Hematopoietic multipotent progenitor cell treated with erythropoietin and hydrocortisone succinate and interleukin-3 and kit ligand, for 6 days (in vitro differentiated cells): ENCODE measurements at regions not wholly inside any gene's neighbourhood (a gene's known extent, or its start where the extent isn't known, plus 50 kb on each side); places are given as distances from the start of the nearest gene placed in this dataset.

Experiments used
- DNase-seq: peaks from one replicate; pipeline ENCODE4 v3.0.0-alpha.2; 2015

DNA sequence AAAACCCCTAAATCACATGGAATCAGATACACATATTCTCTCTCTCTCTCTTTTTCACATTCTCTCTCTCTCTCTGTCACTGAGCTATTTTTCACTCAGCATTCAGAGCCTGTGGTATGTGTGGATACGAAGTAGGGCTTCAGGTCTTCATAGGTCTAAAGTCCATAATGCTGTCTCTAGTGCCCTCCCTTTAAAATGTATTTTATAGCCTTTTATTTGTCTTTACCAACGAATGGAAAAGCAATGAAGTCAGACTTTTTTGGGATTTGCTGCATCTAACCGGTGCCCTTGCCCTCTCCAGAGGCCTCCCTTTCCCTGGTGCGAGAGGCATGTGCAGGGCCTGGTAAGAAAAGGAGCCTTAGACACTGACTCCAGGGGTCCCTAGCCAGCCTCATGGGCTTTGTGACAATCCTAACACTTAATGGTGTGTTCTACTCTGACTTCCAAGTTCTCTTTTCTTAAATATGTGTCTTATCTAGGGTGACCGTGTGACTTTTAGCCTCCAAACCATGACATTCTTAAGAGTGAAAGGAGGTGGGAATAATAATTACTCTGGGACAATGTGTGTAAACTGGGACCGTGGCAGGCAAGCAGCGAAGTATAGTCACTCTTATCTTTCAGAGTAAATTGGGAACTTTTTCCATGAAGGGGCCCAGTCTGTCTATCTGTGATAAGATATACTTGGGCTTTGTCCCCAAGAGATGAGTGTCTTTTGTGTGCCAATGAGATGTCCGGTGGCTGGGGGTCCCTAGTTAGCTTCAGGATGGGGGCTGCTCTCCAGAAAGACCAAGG, 101.1 kb downstream of the B3GNT2 start:
- peak; percentile 61 for DNase-seq

DNA sequence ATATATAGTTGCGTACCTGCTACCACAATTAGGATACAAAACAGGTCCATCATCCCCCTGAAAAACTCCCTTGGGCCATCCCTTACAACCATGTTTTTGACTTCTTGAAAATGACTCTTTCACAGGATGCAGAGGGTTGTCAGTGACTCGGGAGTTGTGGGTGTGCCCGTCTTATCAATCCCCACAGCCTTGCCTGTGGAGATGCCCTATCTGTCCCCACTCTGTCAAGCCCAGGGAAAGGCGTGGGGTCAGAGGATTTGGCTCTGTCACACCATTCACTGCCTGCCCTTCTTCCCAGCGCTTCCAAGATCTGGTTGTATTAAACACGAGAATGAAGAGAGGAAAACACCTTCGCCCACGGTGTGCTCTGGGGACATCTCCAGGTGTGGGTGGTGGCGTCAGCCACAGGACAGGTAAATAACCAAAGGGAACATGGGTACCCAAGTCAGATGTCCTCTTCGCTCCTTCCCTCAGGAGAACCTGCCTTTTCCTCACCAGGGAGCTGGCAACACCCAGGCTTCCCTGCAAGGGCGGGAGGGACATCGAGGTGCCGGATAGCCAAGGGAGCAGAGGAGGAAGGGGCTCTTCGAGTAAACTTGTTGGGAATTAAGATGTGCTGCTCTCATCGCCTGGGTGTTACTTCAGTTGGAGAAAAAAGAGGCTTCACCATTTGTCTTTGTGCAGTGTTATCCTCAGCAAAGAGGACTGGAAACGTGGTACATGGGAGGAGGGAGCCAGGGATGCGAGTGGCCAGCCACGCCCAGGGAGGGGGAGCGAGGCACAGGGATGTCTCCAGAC, 100.3 kb downstream of the B3GNT2 start:
- DNase-seq: peak; percentile 95

DNA sequence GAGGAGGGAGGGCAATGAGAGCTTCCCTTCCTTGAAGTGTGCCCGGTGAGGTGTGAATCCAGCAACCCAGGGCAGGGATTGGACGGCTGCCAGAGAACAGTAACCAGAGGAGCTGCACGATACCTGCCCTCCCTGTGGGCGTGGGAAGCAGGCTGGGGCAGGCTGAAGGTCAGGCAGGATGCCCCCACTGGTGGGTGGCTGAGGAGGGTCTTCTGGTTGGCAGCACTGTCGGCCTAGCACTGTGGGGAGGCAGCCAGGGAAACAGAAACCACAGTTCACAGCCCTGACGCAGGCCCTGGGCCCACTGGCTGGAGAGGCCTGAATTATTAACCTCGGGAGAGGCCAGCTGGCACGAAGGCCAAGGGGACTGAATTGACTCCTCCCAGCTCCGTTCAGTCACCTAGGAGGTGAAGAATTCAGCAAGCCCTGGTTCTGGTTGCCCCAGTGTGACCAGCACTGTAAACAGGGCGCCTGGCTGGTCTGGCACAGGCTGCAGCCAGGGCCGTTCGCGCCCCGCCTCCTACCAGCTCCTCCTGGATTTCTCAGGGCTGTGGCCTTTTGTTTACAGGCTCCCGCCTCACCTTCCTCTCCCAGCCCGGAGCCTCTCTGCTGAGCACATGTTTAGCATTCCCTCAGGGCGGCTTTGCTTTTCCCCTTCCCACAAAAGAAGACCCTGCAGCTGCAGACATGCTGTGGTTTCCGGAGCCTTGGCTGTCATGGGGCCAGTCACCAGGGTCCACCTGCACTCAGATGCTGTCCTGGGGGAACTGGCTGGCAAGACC, 97.8 kb downstream of the B3GNT2 start:
- DNase-seq: peak; percentile 72

DNA sequence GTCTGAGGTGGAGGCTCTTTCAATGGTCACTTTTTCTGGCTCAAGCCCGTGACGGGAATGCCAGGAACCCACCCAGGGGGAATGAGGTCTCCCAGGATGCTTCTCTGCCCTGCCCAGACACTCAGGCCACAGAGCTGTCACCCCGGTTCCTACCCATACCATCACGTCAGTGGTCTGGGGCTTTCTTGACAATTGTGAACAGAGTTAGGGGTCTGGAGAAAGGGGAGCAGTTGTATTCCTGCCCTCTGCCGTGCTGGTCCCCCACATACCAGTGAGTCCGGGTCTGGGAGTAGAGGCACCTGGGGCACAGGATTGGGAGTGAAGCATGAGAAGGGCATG, 97.2 kb downstream of the B3GNT2 start:
- DNase-seq: no peak

DNA sequence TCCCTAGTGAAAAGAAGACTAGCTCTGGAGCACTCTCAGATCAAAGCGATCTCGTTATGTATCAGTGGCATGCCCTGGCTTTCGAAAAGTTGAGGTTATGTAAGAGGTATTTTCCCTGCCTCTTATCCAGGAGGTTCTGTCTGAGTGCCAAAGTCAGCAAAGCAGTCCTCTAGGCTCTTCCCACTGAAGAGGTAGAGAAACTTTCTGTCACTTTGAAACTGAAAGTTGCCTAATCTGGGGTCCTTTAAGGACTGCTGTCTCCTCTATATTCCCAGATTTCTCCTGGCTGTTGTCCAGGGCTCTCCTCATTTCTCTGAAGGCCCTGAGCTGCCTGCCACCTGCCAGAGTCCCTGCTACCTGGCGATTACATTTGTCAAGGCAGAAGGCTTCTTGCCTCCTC, 96.3 kb downstream of the B3GNT2 start:
- no peak for DNase-seq

DNA sequence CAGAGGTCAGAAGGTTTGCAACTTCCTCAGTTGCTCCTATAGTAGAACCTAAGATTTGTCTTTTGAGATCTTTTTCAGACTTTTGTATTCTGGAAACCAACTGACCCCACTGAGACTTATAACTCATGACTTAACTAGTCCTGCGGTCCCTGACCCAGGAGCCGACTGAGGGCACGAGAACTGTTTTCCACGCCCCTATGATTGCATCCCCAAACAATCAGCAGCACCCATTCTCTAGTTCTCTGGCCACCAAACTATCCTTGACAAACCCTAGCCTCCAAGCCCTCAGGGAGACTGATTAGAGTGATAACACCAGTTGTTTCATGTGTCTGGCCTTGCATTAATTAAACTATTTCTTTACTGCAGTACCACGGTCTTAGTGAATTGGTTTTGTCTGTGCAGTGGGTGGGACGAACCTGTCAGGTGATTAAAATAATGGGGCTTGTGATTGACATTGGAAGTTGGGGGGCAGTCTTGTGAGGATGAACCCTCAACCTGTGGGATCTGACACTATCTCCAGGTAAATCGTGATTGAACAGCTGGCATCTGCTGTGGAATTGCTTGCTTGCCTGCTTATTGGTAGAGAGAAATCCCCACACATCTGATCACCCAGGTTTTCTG, 95.7 kb downstream of the B3GNT2 start:
- DNase-seq: peak; percentile 49

DNA sequence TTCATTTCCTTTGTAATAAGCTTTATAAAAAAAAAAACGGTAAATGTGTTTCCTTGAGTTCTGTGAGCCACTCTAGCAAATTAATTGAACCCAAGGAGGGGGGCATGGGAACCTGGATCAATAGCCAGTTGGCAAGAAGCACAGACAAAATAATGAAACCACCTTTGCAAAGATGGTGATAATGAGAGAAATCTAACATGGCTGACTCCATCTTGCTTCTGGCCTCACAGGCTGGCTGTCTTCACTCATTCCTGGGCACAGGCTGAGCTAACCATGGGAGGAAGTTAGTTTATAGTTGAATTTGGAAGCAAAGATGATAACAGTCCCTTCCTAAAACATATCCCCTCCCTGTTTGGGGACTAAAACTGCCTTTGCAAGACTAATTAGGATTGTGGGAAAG, 95.1 kb downstream of the B3GNT2 start:
- no peak for DNase-seq

DNA sequence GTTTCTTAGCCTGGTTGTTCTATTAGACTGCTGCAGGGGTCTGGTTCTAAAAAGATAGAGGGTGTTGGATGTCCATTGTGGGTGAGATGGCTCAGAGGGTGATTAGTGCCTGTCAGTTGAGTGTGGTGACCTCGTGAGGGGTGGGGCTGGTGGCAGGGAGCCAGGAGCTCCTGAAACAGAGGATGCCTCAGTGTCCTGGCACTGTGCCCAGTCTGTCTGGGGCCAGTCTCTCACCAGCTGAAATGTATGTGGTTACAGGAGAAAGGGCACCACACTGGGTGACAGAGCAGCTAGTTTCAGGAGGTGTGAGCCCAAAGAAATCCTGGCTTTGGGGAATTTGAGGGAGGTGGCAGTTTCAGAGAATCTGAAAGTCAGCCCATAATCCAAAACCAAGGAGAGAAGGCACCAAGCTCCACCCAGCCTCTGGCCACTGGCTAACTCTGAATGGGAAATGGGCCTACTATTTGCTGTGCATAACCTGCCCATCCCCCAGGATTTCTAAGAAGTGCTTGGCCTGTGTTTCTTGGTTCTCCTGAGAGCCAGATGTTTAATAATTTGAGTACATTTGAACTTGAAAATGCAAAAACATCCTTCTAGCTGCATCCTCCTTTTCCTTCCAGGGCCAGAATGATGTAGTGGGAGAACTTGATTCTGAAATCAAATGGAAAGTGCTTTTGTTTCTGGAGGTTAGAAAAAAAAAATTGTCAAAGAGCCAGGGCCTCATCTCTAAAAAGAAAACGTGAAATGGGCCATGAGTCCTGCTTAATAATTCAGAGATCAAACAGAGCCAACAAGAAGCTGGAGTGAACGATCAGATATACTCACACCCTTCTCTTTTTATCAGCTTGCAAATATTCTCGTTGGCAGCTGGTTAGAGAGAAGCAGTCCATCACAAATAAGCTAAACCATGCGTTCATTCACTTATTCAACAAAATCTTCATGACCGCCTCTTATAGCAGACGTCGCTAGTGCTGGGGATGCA, 92.3 kb downstream of the B3GNT2 start:
- peak; percentile 99 for DNase-seq

DNA sequence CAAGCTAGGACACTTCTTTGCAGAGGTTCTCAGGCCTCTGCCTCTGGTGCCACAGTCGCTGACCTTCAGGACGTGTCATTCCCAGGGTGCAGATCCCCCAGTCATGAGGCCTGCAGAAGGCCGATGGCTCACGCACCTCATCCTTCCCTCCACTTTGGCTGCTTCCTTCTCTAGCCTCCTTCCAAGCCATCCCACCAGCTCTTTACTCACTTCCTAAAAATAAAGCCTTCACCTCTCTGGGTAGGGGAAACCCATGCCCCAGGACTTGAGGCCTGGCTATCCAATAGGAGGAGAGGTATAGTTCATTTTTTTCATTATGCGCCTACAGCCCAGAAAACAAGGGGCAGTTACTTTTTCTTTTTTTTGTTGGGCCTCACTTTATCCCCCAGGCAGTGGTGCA, 91.4 kb downstream of the B3GNT2 start:
- no peak for DNase-seq

DNA sequence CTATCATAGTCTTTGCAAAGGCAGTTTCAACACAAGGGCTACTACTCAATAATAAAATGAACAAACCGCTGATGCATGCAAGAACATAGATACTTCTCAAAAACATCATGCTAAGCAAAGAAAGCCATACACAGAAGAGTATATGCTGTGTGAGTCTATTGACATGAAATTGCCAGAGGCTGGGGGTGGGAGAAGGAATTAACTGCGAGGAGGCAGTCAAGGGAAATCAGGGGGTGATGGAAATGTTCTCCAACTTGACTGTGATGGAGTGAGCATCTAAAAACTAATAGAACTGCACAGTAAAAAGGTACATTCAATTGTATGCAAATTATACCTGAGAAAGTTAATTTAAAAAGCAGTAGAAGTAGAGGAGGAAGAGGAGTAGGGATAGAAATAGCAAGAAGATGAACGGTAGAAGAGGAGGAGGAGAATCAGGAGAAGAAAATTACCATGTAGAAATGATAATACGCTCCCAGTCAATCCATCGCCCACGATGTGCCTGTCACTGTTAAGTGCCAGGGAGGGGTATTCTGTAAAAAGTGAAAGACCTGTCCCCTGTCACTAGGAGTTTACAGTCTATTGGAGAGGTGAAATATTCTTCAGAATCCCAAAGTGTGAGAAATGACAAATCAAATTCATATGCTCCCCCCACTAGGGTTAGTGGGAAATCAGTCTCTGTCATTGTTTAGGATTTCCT, 90.3 kb downstream of the B3GNT2 start:
- DNase-seq: no peak

DNA sequence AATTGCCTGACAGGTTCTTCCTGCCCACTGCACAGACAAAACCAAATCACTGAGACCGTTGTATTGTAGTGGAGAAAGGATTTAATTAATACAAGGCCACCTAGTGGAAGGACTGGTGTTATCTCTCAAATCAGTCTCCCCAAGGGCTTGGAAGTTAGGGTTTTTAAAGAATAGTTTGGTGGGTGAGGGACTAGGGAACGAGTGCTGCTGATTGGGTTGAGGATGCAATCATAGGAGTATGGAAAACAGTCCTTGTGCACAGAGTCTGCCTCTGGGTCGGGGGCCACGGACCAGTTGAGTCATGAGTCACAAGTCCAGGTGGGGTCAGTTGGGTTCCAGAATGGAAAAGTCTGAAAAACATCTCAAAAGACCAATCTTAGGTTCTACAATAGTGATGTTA, 89.1 kb downstream of the B3GNT2 start:
- no peak for DNase-seq

DNA sequence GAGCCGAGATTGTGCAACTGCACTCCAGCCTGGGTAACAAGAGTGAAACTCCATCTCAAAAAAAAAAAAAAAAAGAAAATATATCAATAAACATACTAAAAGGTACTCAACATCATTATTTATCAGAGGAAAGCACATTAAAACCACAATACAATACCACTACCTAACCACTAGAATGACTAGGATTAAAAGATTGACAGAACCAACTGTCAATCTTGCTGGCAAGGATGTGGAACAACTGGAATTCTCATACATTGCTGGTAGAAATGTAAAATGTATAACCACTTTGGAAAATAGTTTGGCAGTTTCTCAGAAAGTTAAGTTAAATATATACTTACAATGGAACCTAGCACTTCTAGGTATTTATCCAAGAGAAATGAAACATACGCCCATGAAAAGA, 88.6 kb downstream of the B3GNT2 start:
- no peak for DNase-seq

DNA sequence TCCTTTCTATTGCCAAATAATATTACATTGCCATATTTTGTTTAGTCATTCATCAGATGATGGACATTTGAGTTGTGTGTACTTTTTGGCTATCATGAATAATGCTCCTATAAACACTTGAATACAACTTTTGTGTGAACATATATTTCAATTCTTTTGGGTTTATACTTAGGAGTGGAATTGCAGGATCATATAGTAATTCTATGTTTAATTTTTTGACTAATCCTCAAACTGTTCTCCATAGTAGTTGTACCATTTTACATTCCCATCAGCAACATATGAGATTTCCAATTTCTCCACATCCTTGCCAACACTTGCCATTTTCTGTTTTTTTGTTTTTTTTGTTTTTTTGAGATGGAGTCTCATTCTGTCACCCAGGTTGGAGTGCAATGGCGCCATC, 87.2 kb downstream of the B3GNT2 start:
- DNase-seq: no peak

DNA sequence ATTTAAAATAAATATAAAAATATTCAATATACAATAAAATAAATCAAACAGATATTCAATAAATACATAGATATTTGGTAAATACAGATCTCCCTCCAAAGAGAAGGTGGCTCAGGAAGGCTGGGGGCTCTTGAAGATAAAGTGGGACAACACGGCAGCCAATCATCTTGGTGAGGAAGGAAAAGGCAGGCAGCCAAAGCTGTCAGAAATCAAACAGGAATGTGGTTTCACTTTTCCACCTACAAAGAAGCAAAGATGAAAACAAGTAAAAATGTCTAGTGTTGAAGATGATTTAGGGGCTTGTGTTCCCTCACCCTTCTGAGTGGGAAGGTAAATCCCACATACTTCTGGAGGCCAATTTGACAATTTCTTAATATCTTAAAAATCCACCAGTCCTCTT, 85.7 kb downstream of the B3GNT2 start:
- no peak for DNase-seq

DNA sequence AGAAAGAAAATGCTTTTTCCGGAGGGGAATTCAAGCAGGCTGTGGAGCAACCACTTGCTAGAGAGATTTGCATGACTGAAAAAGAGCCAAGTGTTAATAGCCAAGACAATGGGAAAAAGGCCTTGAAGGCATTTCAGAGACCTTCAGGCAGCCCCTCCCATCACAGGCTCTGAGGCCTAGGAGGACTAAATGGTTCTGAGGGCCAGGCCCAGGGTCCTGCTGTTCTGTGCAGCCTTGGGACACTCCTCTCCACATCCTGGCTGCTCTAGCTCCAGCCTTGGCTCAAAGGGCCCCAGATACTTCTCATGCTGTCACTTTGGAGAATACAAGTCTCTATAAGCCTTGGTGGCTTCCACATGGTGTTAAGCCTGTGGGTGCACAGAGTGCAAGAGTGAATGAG, 81.8 kb downstream of the B3GNT2 start:
- no peak for DNase-seq
